ENCODE measurements at regions not wholly inside any gene's neighbourhood (a gene's known extent, or its start where the extent isn't known, plus 50 kb on each side); places are given as distances from the start of the nearest gene placed in this dataset.

GRCh38 chr11:116261606-116262005, 511.2 kb downstream of the BUD13 start:
- H3K27me3 Mint-ChIP-seq: peaks cover 29% of the 10 kb centered on the region
- no peak for ATAC-seq
- no peaks in the 10 kb centered on the region for H3K9me3 Mint-ChIP-seq
- no peaks in the 10 kb centered on the region for H3K36me3 Mint-ChIP-seq
- no peak overlapping the region for H3K4me3 Mint-ChIP-seq
- no peaks in the 10 kb centered on the region for H3K4me1 Mint-ChIP-seq
- H3K27ac Mint-ChIP-seq: no peak overlapping the region

DNA sequence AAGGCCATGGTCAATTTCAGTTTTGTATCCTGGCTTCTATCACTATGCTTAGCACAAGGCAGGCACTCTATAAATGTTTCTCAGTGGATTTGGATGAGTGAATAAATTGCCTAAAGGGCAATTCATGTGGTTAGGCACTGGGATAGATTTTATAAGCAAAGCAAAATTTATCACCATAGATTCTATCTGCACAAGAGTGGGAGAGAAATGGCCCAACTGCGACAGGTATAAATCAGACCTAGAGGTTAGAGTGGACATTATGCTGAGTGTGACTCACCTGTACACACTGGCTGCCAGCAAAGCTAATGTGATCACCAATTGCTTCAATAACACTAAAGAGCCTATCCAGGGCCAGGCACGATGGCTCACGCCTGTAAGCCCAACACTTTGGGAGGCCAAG, 514.0 kb downstream of the BUD13 start:
- Mint-ChIP-seq H3K27me3 (peaks cover 32% of the 10 kb centered on the region), H3K4me3 (no peak overlapping the region), H3K4me1 (no peaks in the 10 kb centered on the region), H3K27ac (no peak overlapping the region), H3K36me3 (no peaks in the 10 kb centered on the region), H3K9me3 (no peaks in the 10 kb centered on the region)
- no peak for ATAC-seq

DNA sequence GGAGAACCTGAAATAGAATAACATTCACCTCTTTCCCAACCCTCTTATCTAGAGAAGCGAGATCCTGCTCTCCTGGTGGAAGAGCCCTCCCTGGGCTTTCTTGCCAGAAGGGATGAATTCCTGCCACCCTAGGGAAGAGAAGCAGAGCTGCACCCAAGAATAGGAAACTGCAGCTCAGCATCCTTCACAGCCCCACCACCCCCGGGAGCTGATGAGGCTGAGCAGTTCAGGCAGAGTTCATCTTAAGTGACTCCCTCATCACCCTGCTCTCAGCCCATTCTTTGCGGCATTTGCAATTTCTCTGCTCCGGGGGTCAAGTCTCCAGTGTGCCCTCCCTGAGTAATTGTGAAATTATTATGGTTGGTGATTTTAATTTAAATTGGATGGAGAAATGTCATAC, 514.9 kb downstream of the BUD13 start:
- Mint-ChIP-seq H3K36me3 (no peaks in the 10 kb centered on the region), H3K4me1 (no peaks in the 10 kb centered on the region), H3K27ac (no peak overlapping the region), H3K9me3 (no peaks in the 10 kb centered on the region), H3K27me3 (peaks cover 23% of the 10 kb centered on the region), H3K4me3 (no peak overlapping the region)
- ATAC-seq: no peak

DNA sequence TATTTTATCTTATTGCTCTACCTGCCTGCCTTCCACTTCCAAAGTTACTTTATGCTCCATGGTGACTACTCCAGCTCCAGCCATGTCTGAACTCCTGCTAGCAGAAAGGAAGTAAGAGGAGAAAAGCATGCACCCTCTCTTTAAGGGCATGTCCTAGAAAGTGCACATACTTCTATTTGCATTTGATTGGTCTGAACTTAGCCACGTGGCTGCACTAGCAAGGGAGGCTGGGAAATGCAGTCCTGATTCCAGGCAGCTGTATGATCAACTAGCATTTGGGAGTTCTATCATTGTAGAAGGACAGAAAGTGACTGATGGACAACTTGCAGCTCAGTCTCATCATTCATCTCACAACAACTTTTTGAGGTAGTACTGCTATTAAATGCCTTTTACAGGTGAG, 515.7 kb downstream of the BUD13 start:
- Mint-ChIP-seq H3K4me3 (no peak overlapping the region), H3K4me1 (no peaks in the 10 kb centered on the region)
- ATAC-seq: no peak

DNA sequence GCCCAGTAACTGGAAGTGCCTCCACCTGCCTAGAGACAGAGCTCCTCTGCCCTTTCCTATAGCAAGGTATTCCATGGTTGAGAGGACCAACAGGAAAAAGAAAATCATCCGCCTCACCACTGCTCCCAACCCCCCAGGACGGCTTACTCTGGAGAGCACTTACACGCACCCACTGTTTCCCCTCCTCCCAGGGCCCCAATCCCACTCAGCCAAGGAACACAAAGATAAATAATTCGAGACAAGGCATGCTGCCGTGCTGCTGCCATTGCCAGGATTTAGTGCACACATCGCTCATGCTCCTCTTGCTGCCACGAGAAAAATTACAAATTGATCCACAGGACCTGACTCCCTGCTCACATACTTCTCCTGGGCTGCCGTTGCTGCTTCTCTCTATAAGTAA, 516.6 kb downstream of the BUD13 start:
- no peaks in the 10 kb centered on the region for H3K9me3 Mint-ChIP-seq

More for the DNA sequence above, 515.7 kb downstream of the BUD13 start:
- no peak overlapping the region for H3K27ac Mint-ChIP-seq
- H3K27me3 Mint-ChIP-seq: peaks cover 15% of the 10 kb centered on the region
- no peaks in the 10 kb centered on the region for H3K36me3 Mint-ChIP-seq
- H3K9me3 Mint-ChIP-seq: no peaks in the 10 kb centered on the region

DNA sequence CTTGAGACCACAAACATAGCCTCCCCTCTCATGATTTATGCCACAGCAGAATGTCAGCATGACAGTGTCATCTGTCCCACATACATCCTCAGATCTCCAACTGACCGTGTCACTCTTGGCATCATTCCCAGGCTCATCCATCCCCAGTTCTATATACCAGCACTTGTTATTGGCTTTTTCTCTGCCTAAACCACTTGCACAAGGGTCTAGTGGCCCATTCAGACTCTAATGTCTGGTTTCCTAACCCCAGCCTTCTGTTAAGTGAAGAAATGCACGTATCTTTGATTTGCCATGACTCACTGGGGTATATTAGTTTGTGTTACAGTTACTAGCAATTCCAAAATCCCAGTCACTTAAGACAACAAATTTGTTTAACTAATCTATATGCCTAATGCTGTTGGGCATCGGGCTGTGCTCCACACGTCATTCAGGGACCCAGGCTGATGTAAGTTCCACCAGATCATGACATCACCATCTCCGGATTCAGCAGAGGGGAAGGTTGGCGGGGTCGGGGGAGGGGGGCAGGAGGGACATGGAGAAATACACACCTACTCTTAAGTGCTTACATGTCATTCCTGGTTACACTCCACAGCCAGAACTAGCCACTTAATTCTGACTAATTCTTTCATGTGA, 517.4 kb downstream of the BUD13 start:
- Mint-ChIP-seq H3K27me3 (peaks cover 8% of the 10 kb centered on the region), H3K27ac (no peak overlapping the region), H3K36me3 (no peaks in the 10 kb centered on the region), H3K4me3 (no peak overlapping the region), H3K9me3 (peaks cover 5% of the 10 kb centered on the region), H3K4me1 (no peaks in the 10 kb centered on the region)
- no peak for ATAC-seq

More for the DNA sequence above, 516.6 kb downstream of the BUD13 start:
- no peak overlapping the region for H3K4me3 Mint-ChIP-seq
- H3K36me3 Mint-ChIP-seq: no peaks in the 10 kb centered on the region
- H3K27me3 Mint-ChIP-seq: peaks cover 8% of the 10 kb centered on the region
- no peak overlapping the region for H3K27ac Mint-ChIP-seq
- H3K4me1 Mint-ChIP-seq: no peaks in the 10 kb centered on the region
- no peak for ATAC-seq

DNA sequence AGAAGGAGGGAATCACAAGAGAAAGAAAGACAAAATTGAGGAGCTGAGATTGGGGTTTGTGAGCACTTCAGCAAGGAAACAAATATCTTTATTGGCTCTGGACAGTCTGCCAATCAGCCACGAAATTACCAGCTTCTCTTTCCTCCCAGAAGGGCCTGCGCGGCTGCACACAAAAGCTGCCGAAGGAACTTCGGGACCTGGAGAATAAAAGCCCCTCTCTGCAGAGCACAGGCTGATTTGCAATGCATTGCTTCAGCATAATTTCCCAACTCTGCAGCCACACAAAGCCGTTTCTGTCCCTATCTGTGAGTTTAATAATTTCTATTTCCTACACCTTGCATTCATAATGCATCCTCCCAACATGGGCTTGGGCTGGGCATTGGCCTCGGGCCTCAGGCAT, 522.6 kb downstream of the BUD13 start:
- H3K9me3 Mint-ChIP-seq: peaks cover 5% of the 10 kb centered on the region
- no peak overlapping the region for H3K4me3 Mint-ChIP-seq
- H3K4me1 Mint-ChIP-seq: no peaks in the 10 kb centered on the region
- no peak for ATAC-seq
- no peaks in the 10 kb centered on the region for H3K36me3 Mint-ChIP-seq
- no peaks in the 10 kb centered on the region for H3K27me3 Mint-ChIP-seq
- H3K27ac Mint-ChIP-seq: no peak overlapping the region

DNA sequence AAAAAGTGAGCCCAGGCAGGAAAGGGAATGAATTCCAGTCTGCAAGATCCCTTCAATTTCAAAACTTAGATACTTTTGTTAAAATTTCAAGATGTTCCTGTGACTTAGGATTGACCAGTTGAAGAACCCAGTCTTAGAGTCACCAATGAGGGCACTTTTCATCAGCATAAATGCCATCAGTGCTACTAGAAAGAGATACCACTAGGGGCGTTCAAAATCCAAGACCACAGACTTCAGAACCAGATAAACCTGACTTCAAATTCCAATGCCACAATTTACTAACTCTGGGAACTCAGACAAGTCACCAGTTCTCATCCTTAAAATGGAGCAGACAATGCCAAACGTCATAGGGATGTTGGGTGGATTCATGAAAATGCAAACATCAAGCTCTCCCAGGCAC, 523.2 kb downstream of the BUD13 start:
- Mint-ChIP-seq H3K4me3 (no peak overlapping the region), H3K9me3 (peaks cover 5% of the 10 kb centered on the region)
- ATAC-seq: no peak

DNA sequence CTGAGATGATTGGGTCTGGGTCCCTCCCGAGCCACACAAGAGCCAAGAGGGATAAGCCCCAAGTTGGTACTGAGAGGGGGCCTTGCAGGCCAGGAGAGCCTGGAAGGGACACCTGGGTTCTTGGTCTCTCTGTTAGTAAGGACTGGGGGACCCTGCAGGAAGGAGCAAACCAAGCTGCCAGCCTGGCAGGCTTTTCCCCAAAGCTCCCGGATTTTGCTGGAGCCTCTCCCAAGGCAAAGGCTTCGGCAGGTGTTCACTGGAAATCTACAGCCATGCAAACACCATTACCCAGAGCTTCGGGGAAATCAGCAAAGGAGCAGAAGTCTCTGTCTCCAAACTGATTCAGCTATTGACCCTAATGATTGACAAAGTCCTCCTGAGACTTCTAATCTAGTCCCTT, 527.9 kb downstream of the BUD13 start:
- no peak overlapping the region for H3K27ac Mint-ChIP-seq
- peaks cover 4% of the 10 kb centered on the region for H3K9me3 Mint-ChIP-seq
- no peak overlapping the region for H3K4me3 Mint-ChIP-seq

More for the DNA sequence above, 523.2 kb downstream of the BUD13 start:
- Mint-ChIP-seq H3K36me3 (no peaks in the 10 kb centered on the region), H3K27me3 (no peaks in the 10 kb centered on the region), H3K27ac (no peak overlapping the region), H3K4me1 (no peaks in the 10 kb centered on the region)

GRCh38 chr11:116244439-116244838, 528.3 kb downstream of the BUD13 start:
- Mint-ChIP-seq H3K27ac (no peak overlapping the region), H3K27me3 (no peaks in the 10 kb centered on the region), H3K9me3 (peaks cover 6% of the 10 kb centered on the region), H3K4me1 (no peaks in the 10 kb centered on the region), H3K4me3 (no peak overlapping the region), H3K36me3 (no peaks in the 10 kb centered on the region)
- ATAC-seq: no peak

More for the DNA sequence above, 527.9 kb downstream of the BUD13 start:
- no peaks in the 10 kb centered on the region for H3K27me3 Mint-ChIP-seq
- H3K4me1 Mint-ChIP-seq: no peaks in the 10 kb centered on the region
- ATAC-seq: no peak
- H3K36me3 Mint-ChIP-seq: no peaks in the 10 kb centered on the region

GRCh38 chr11:116243991-116244390, 528.8 kb downstream of the BUD13 start:
- Mint-ChIP-seq H3K27ac (no peak overlapping the region), H3K9me3 (peaks cover 6% of the 10 kb centered on the region), H3K4me3 (no peak overlapping the region), H3K27me3 (no peaks in the 10 kb centered on the region), H3K36me3 (no peaks in the 10 kb centered on the region), H3K4me1 (no peaks in the 10 kb centered on the region)
- no peak for ATAC-seq

GRCh38 chr11:116242006-116242405, 530.8 kb downstream of the BUD13 start:
- Mint-ChIP-seq H3K27ac (no peak overlapping the region), H3K36me3 (no peaks in the 10 kb centered on the region), H3K4me3 (no peak overlapping the region), H3K4me1 (no peaks in the 10 kb centered on the region), H3K27me3 (no peaks in the 10 kb centered on the region), H3K9me3 (peaks cover 6% of the 10 kb centered on the region)
- no peak for ATAC-seq

DNA sequence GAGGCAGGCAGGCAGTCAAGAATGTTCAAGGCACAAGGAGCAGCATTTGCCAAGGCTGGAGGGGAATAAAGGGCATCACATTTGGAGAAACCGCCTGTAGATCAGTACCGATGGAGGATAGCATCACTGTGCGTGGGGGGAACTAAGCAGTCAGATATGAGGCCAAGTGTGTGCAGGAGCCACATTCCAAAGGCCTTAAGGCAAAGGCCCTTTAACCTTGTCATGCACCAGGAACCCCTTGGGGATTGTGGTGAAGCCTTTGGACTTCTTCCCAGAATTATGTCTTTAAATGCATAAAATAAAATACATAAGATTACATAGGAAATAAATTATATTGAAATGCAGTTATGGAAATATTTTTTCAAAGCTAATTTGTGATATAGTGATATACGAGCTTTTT, 532.1 kb downstream of the BUD13 start:
- no peaks in the 10 kb centered on the region for H3K4me1 Mint-ChIP-seq
- H3K27me3 Mint-ChIP-seq: no peaks in the 10 kb centered on the region
- H3K27ac Mint-ChIP-seq: no peak overlapping the region
- ATAC-seq: no peak
- H3K9me3 Mint-ChIP-seq: peaks cover 6% of the 10 kb centered on the region
- H3K36me3 Mint-ChIP-seq: no peaks in the 10 kb centered on the region
- no peak overlapping the region for H3K4me3 Mint-ChIP-seq

DNA sequence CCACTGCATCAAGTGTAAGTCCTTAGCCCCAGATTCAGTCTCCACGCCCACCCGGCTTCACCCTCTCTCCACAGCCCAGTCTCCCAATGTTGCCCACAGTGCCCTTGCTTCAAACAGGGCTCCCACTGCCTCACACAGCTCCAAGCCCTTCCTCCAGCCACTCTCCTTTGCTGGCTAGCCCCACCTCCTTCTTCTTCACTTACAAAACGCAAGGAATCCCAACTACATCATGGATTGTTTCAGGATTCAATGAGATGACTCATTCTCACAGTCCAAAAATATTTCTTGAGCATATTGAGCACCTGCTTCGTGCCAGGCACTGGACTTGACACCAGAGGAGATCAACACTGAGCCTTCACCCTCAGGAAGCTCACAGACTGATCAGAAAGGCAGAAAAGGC, 533.5 kb downstream of the BUD13 start:
- Mint-ChIP-seq H3K27ac (no peak overlapping the region), H3K36me3 (no peaks in the 10 kb centered on the region), H3K4me1 (no peaks in the 10 kb centered on the region), H3K9me3 (peaks cover 6% of the 10 kb centered on the region), H3K4me3 (no peak overlapping the region), H3K27me3 (no peaks in the 10 kb centered on the region)
- no peak for ATAC-seq

- H3K27ac Mint-ChIP-seq: no peak overlapping the region
- H3K4me1 Mint-ChIP-seq: no peaks in the 10 kb centered on the region
- no peaks in the 10 kb centered on the region for H3K36me3 Mint-ChIP-seq
- no peaks in the 10 kb centered on the region for H3K27me3 Mint-ChIP-seq
- peaks cover 4% of the 10 kb centered on the region for H3K9me3 Mint-ChIP-seq
- H3K4me3 Mint-ChIP-seq: no peak overlapping the region
- no peak for ATAC-seq
These were observed 537.7 kb downstream of the BUD13 start for GRCh38 chr11:116234989-116235568.

DNA sequence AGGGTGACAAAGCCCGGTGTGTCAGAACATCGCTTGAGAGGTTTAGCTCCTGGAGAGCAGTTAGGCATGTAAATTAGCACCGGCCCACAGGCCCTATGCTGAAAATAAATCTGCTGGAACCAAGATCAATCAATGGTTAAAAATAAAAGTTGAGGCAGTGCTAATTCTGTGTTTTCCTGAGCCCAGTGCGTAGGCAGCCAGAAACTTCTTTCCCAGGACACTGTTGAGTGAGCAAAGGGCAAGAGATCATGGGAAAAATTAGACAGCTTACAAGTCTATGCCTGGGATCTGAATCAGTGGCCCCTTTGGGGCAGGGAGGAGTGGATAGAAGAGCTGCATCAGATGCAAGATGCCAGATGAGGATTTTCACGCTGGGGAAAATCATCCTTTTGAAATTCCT, 539.2 kb downstream of the BUD13 start:
- Mint-ChIP-seq H3K27ac (no peak overlapping the region), H3K9me3 (no peaks in the 10 kb centered on the region), H3K4me1 (no peaks in the 10 kb centered on the region), H3K4me3 (no peak overlapping the region), H3K27me3 (peaks cover 12% of the 10 kb centered on the region), H3K36me3 (no peaks in the 10 kb centered on the region)
- ATAC-seq: no peak
